ENCODE measurements at regions not wholly inside any gene's neighbourhood (a gene's known extent, or its start where the extent isn't known, plus 50 kb on each side); places are given as distances from the start of the nearest gene placed in this dataset.

DNA sequence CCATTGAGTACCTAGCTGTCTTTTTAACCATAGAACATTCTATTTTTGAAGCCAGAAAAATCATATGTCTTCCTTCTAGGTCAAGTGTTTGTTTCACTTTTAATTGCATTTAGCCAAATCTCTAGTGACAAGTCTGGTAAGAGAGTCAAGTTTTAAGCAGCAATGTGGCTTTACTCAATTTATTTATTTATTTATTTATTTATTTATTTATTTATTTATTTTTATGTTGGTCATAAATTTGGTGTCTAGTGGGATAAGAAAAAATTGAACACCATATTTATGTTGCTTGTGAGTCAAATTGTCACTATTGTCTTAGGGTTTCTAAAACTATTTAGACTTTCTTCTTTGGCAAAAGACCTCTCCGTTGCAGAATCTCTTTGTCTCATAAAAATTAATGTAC is 174.5 kb upstream of the BCHE start:
- TF ChIP-seq ZNF830 (CRISPR knock-in tag; IDR thresholded peaks at IDR 0.05), result no peak
- TF ChIP-seq, protein P1, sequence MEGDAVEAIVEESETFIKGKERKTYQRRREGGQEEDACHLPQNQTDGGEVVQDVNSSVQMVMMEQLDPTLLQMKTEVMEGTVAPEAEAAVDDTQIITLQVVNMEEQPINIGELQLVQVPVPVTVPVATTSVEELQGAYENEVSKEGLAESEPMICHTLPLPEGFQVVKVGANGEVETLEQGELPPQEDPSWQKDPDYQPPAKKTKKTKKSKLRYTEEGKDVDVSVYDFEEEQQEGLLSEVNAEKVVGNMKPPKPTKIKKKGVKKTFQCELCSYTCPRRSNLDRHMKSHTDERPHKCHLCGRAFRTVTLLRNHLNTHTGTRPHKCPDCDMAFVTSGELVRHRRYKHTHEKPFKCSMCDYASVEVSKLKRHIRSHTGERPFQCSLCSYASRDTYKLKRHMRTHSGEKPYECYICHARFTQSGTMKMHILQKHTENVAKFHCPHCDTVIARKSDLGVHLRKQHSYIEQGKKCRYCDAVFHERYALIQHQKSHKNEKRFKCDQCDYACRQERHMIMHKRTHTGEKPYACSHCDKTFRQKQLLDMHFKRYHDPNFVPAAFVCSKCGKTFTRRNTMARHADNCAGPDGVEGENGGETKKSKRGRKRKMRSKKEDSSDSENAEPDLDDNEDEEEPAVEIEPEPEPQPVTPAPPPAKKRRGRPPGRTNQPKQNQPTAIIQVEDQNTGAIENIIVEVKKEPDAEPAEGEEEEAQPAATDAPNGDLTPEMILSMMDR (IDR thresholded peaks at IDR 0.05 in 2 of 3, conservative IDR thresholded peaks at IDR 0.05 in 1 of 3; ENCODE audit: insufficient read depth in 2 of 3, low read depth in 1 of 3, low read length in 3 of 3), result no peak
- no peak for TF ChIP-seq ZNF133 (CRISPR knock-in tag; IDR thresholded peaks at IDR 0.05)
- TF ChIP-seq RAD21 (CRISPR knock-in tag; conservative IDR thresholded peaks at IDR 0.05 in 1 of 2, IDR thresholded peaks at IDR 0.05 in 1 of 2), result no peak
- no peak for TF ChIP-seq HOMEZ (CRISPR knock-in tag; IDR thresholded peaks at IDR 0.05)
- no peak for TF ChIP-seq BRCA1 (IDR thresholded peaks at IDR 0.05)
- TF ChIP-seq BRCA1 (CRISPR knock-in tag; IDR thresholded peaks at IDR 0.05), result no peak
- no peak for TF ChIP-seq ZNF282 (CRISPR knock-in tag; IDR thresholded peaks at IDR 0.05)
- no peak for TF ChIP-seq ZSCAN29 (IDR thresholded peaks at IDR 0.05)
- no peak for TF ChIP-seq TAF9B (IDR thresholded peaks at IDR 0.05; ENCODE audit: partially characterized antibody)

Measured in K562 (cell line).